GM18507 (cell line): ENCODE measurements at regions not wholly inside any gene's neighbourhood (a gene's known extent, or its start where the extent isn't known, plus 50 kb on each side); places are given as distances from the start of the nearest gene placed in this dataset.
"Not testable (repeated sequence)": the region's sequence is repeated elsewhere in the genome, so short reads cannot be mapped to it uniquely, and the experiment has no call there.

Experiments used
- DNase-seq: peaks from one replicate; pipeline ENCODE4 v3.0.0; 2011; ENCODE audit warnings: low read depth; ENCODE audit not compliant: insufficient read length; ENCODE audit errors: extremely low spot score
- FAIRE-seq: peaks from 2 replicates; lab custom pipeline; 2011; peaks lifted over from hg19 to GRCh38; lab: Jason Lieb, UNC

- DNase-seq, FAIRE-seq: not testable (repeated sequence)
Measured at GRCh38 chr17:30596948-30597775, 120.0 kb downstream of the GOSR1 start.

DNA sequence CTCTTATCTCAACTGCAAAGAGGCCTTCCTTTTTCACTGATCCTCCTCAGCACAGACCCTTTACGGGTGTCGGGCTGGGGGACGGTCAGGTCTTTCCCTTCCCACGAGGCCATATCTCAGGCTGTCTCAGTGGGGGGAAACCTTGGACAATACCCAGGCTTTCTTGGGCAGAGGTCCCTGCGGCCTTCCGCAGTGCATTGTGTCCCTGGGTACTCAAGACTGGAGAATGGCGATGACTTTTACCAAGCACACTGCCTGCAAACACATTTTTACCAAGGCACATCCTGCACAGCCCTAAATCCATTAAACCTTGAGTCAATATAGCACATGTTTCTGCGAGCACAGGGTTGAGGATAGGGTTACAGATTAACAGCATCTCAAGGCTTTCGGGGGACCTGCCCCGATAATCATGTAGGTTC is 117.8 kb downstream of the GOSR1 start:
- not testable (repeated sequence) for DNase-seq, FAIRE-seq

- FAIRE-seq: no peak
Measured at GRCh38 chr17:30594223-30594952, 117.2 kb downstream of the GOSR1 start.

GRCh38 chr17:30590081-30590733 is 113.0 kb downstream of the GOSR1 start:
- DNase-seq (no peak), FAIRE-seq (no peak)

More at GRCh38 chr17:30594223-30594952, 117.2 kb downstream of the GOSR1 start:
- no peak for DNase-seq

DNA sequence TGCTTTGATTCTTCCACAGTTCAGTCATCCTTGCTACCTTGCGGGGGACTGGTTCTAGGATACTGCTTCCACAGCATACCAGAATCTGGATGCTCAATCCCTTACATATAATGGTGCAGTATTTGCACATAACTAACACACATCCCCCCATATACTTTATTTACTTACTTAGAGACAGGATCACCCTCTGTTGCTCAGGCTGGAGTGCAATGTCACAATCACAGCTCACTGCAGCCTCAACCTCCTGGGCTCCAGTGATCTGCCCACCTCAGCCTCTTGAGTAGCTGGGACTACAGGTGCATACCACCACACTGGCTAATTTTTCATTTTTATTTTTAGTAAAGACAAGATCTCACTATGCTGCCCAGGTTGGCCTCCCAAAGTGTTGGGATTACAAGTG is 112.2 kb downstream of the GOSR1 start:
- FAIRE-seq (no peak), DNase-seq (no peak)

DNA sequence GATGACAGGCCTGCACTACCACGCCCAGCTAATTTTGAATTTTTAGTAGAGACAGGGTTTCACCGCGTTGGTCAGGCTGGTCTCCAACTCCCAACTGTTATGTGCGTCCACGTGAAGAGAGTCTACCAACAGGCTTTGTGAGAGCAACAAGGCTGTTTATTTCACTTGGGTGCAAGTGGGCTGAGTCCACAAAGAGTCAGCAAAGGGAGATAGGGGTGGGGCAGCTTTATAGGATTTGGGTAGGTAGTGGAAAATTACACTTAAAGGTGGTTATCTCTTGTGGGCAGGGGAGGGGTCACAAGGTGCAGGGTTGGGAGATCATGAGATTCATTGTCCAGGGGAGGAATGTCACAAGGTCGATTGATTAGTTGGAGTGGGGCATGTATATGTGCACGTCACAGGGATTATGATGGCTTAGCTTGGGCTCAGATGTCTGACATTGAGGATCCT is 111.6 kb downstream of the GOSR1 start:
- DNase-seq (no peak), FAIRE-seq (no peak)

GRCh38 chr17:30586818-30587595 is 109.8 kb downstream of the GOSR1 start:
- DNase-seq: no peak
- FAIRE-seq: no peak

GRCh38 chr17:30584810-30585209 is 107.6 kb downstream of the GOSR1 start:
- no peak for FAIRE-seq
- no peak for DNase-seq

- FAIRE-seq (no peak), DNase-seq (no peak)
Measured at GRCh38 chr17:30580916-30581315, 103.7 kb downstream of the GOSR1 start.

- FAIRE-seq: no peak
Measured at GRCh38 chr17:30579610-30580315, 102.6 kb downstream of the GOSR1 start.

DNA sequence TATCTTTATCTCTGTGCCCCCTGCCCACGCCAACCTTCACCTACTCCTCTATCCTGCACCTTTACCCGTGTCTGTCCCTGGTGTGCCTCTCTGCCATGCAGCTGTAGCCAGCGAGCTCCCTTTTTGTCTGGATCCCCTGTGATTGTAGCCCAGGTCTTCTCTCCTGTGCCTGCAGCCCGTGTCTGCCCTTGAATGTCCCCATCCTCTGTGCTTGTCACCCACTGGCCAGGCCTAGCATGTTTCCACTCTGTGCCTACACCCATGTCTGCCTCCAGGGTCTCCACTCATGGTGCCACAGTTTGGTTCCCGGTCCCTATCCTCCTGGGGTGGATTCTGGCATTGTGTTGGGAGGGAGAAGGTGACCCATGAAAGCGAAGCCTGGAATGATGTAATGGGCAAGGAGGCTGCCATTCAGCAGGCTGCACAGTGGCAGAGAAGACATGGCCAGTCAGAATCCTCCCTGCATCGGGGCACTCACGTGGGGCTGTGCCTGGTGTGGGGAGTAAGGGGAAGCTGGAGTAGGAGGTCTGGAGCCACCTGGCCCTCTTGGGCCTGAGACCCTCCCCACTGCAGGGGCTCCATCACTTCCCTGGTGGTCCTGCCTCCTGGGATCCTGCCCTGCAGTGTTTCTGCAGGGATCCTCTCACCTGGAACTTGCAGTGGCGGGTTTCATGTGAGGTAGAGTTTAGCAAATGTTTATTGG is 101.0 kb downstream of the GOSR1 start:
- DNase-seq, FAIRE-seq: not testable (repeated sequence)

More at GRCh38 chr17:30579610-30580315, 102.6 kb downstream of the GOSR1 start:
- DNase-seq: no peak
